ENCODE measurements at regions not wholly inside any gene's neighbourhood (a gene's known extent, or its start where the extent isn't known, plus 50 kb on each side); places are given as distances from the start of the nearest gene placed in this dataset.

- no peak for DNase-seq (ENCODE audit: low read depth)
Measured at GRCh38 chr5:52498607-52499006, 289.1 kb upstream of the ITGA1 start.

- DNase-seq (ENCODE audit: low read depth), result no peak
Measured at GRCh38 chr5:52502460-52502999, 285.2 kb upstream of the ITGA1 start.

GRCh38 chr5:52504584-52505240 is 283.0 kb upstream of the ITGA1 start:
- no peak for DNase-seq (ENCODE audit: low read depth)

GRCh38 chr5:52517667-52518066 is 270.0 kb upstream of the ITGA1 start:
- no peak for DNase-seq (ENCODE audit: low read depth)

GRCh38 chr5:52520171-52520570 is 267.5 kb upstream of the ITGA1 start:
- no peak for DNase-seq (ENCODE audit: low read depth)

GRCh38 chr5:52521236-52521635 is 266.5 kb upstream of the ITGA1 start:
- no peak for DNase-seq (ENCODE audit: low read depth)

GRCh38 chr5:52523701-52524100 is 264.0 kb upstream of the ITGA1 start:
- DNase-seq (ENCODE audit: low read depth), result no peak

- DNase-seq (ENCODE audit: low read depth), result no peak
Measured at GRCh38 chr5:52531105-52531504, 256.6 kb upstream of the ITGA1 start.

- no peak for DNase-seq (ENCODE audit: low read depth)
Measured at GRCh38 chr5:52543594-52543993, 244.1 kb upstream of the ITGA1 start.

- no peak for DNase-seq (ENCODE audit: low read depth)
Measured at GRCh38 chr5:52544738-52545137, 243.0 kb upstream of the ITGA1 start.

- no peak for DNase-seq (ENCODE audit: low read depth)
Measured at GRCh38 chr5:52554293-52554692, 233.4 kb upstream of the ITGA1 start.

GRCh38 chr5:52560366-52560765 is 227.3 kb upstream of the ITGA1 start:
- peak; percentile 20 for DNase-seq (ENCODE audit: low read depth)

- DNase-seq (ENCODE audit: low read depth), result no peak
Measured at GRCh38 chr5:52562473-52562872, 225.2 kb upstream of the ITGA1 start.

GRCh38 chr5:52564587-52564986 is 223.1 kb upstream of the ITGA1 start:
- DNase-seq (ENCODE audit: low read depth), result no peak

GRCh38 chr5:52577546-52577945 is 210.2 kb upstream of the ITGA1 start:
- no peak for DNase-seq (ENCODE audit: low read depth)

- DNase-seq (ENCODE audit: low read depth), result no peak
Measured at GRCh38 chr5:52579391-52579790, 208.3 kb upstream of the ITGA1 start.

GRCh38 chr5:52580921-52581320 is 206.8 kb upstream of the ITGA1 start:
- DNase-seq (ENCODE audit: low read depth), result peak; percentile 66

- DNase-seq (ENCODE audit: low read depth), result no peak
Measured at GRCh38 chr5:52582313-52582712, 205.4 kb upstream of the ITGA1 start.

- DNase-seq (ENCODE audit: low read depth), result no peak
Measured at GRCh38 chr5:52587131-52587530, 200.6 kb upstream of the ITGA1 start.

- DNase-seq (ENCODE audit: low read depth), result no peak
Measured at GRCh38 chr5:52597625-52598024, 190.1 kb upstream of the ITGA1 start.

GRCh38 chr5:52598968-52599367 is 188.7 kb upstream of the ITGA1 start:
- no peak for DNase-seq (ENCODE audit: low read depth)

GRCh38 chr5:52603778-52604554 is 183.8 kb upstream of the ITGA1 start:
- DNase-seq (ENCODE audit: low read depth), result no peak

All from HS-5 (cell line).